Upper lobe of right lung (tissue), 1 donor: ENCODE measurements at regions not wholly inside any gene's neighbourhood (a gene's known extent, or its start where the extent isn't known, plus 50 kb on each side); places are given as distances from the start of the nearest gene placed in this dataset.

ENCODE experiments used
- ATAC-seq: fragments of 200-7000 bp; cut with Tn5 transposase; one replicate; pipeline ENCODE4 v1.9.1; 2020; ENCODE audit warnings: mild to moderate bottlenecking, moderate library complexity
- DNase-seq: peaks from one replicate; pipeline ENCODE4 v3.0.0-alpha.2; 2020
- H3K27ac ChIP-seq: fragments of 200-600 bp; one replicate; pipeline ENCODE4 v1.8.0; 2022
- H3K27me3 ChIP-seq: fragments of 200-600 bp; one replicate; pipeline ENCODE4 v1.8.0; 2022; ENCODE audit warnings: mild to moderate bottlenecking
- H3K36me3 ChIP-seq: fragments of 200-600 bp; one replicate; pipeline ENCODE4 v1.8.0; 2022
- H3K4me1 ChIP-seq: fragments of 200-600 bp; one replicate; pipeline ENCODE4 v1.8.0; 2022
- H3K4me3 ChIP-seq: fragments of 200-600 bp; one replicate; pipeline ENCODE4 v1.8.0; 2022; ENCODE audit warnings: mild to moderate bottlenecking
- H3K9me3 ChIP-seq: fragments of 200-600 bp; one replicate; pipeline ENCODE4 v1.8.0; 2022
- CTCF ChIP-seq: fragments of 200-600 bp; IDR thresholded peaks from one replicate; pipeline ENCODE4 v1.8.0; 2022; ENCODE audit warnings: antibody characterized with exemption
- intact Hi-C: fragments of 100-400 bp; cut with DNase I; formaldehyde crosslinking; loops from one replicate; pipeline ENCODE4 v1.11.0; 2022
- donor health status: DM: no; HTN: yes; CAD: no; lungs with severe emphysema.

DNA sequence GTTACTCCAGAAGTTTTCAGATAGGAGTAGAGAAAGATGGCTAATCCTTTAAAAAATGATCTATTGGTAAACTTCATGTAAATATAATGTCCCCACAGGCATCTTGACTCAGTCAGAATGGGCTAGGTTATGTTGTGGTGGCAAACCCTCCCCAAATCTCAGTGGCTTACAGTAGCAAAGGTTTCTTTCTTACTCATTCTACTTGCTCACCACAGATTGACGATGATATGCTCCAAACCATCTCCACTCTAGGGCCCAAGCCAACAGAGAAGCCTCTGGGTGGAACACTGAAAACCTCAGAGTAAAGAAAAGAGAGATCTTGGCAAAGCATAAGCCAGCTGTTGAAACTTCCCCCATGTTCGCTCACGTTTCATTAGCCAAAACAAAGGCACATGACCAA, 146.4 kb downstream of the EMP1 start:
- H3K4me3 ChIP-seq: no peak overlapping the region
- no peak for DNase-seq
- no peaks in the 10 kb centered on the region for H3K27me3 ChIP-seq
- H3K36me3 ChIP-seq: no peaks in the 10 kb centered on the region
- H3K4me1 ChIP-seq: no peaks in the 10 kb centered on the region
- ATAC-seq: no peak
- no peak for TF ChIP-seq CTCF
- intact Hi-C loops: no loop called here
- H3K9me3 ChIP-seq: no peaks in the 10 kb centered on the region
- H3K27ac ChIP-seq: no peak overlapping the region

DNA sequence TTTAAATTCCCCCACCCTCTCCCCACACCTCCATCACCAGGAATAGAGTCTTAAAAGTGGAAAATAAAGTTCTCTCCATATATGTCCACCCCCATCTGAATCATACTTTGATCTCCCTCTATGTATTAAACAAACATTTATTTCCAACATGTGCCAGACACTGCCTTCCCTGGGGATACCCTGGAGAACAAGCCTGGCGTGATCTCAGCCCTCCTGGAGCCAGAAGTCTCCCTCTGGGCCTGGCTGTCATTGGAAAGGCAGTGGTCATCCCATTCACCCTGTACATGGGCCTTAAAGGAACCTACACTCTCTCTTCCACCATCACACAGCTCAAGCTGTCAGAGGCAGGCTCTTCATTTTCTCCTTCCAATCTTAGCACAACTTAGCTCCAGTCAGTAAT, 143.6 kb downstream of the EMP1 start:
- H3K9me3 ChIP-seq: no peaks in the 10 kb centered on the region
- no peaks in the 10 kb centered on the region for H3K27me3 ChIP-seq
- H3K4me3 ChIP-seq: no peak overlapping the region
- intact Hi-C loops: no loop called here
- TF ChIP-seq CTCF: no peak
- ATAC-seq (no peak), DNase-seq (no peak)
- no peak overlapping the region for H3K27ac ChIP-seq
- no peaks in the 10 kb centered on the region for H3K4me1 ChIP-seq
- no peaks in the 10 kb centered on the region for H3K36me3 ChIP-seq

- Histone ChIP-seq H3K9me3 (no peaks in the 10 kb centered on the region), H3K27ac (no peak overlapping the region), H3K36me3 (no peaks in the 10 kb centered on the region), H3K4me3 (no peak overlapping the region), H3K4me1 (no peaks in the 10 kb centered on the region), H3K27me3 (no peaks in the 10 kb centered on the region)
- intact Hi-C loops: no loop called here
- DNase-seq (no peak), ATAC-seq (no peak)
- TF ChIP-seq CTCF: no peak
These were observed 143.0 kb downstream of the EMP1 start for GRCh38 chr12:13339538-13339937.

GRCh38 chr12:13339091-13339490, 142.6 kb downstream of the EMP1 start:
- TF ChIP-seq CTCF: no peak
- no peaks in the 10 kb centered on the region for H3K9me3 ChIP-seq

GRCh38 chr12:13337791-13338190, 141.3 kb downstream of the EMP1 start:
- H3K9me3 ChIP-seq: no peaks in the 10 kb centered on the region
- intact Hi-C loops: no loop called here
- ATAC-seq (peak; percentile 74), DNase-seq (no peak)
- no peak overlapping the region for H3K4me3 ChIP-seq
- H3K36me3 ChIP-seq: no peaks in the 10 kb centered on the region
- no peaks in the 10 kb centered on the region for H3K4me1 ChIP-seq
- H3K27me3 ChIP-seq: no peaks in the 10 kb centered on the region
- no peak overlapping the region for H3K27ac ChIP-seq
- TF ChIP-seq CTCF: no peak

More at GRCh38 chr12:13339091-13339490, 142.6 kb downstream of the EMP1 start:
- intact Hi-C loops: no loop called here
- Histone ChIP-seq H3K27me3 (no peaks in the 10 kb centered on the region), H3K27ac (no peak overlapping the region), H3K4me1 (no peaks in the 10 kb centered on the region), H3K36me3 (no peaks in the 10 kb centered on the region), H3K4me3 (no peak overlapping the region)
- DNase-seq (no peak), ATAC-seq (no peak)

- Histone ChIP-seq H3K9me3 (no peaks in the 10 kb centered on the region), H3K36me3 (no peaks in the 10 kb centered on the region), H3K27me3 (no peaks in the 10 kb centered on the region), H3K4me3 (no peak overlapping the region), H3K4me1 (no peaks in the 10 kb centered on the region), H3K27ac (no peak overlapping the region)
- ATAC-seq (no peak), DNase-seq (no peak)
- TF ChIP-seq CTCF: no peak
- intact Hi-C loops: no loop called here
These were observed 139.7 kb downstream of the EMP1 start for GRCh38 chr12:13336216-13336615.
